GM19351 (cell line): ENCODE measurements at regions not wholly inside any gene's neighbourhood (a gene's known extent, or its start where the extent isn't known, plus 50 kb on each side); places are given as distances from the start of the nearest gene placed in this dataset.

Experiments used
- ATAC-seq: cut with Tn5 transposase; IDR thresholded peaks from one replicate; pipeline ENCODE4 v1.9.1; 2021; ENCODE audit warnings: mild to moderate bottlenecking, moderate library complexity; ENCODE audit not compliant: unreplicated experiment

- no peak for ATAC-seq
Measured at GRCh38 chr1:163794551-163794950, 472.8 kb downstream of the NUF2 start.

DNA sequence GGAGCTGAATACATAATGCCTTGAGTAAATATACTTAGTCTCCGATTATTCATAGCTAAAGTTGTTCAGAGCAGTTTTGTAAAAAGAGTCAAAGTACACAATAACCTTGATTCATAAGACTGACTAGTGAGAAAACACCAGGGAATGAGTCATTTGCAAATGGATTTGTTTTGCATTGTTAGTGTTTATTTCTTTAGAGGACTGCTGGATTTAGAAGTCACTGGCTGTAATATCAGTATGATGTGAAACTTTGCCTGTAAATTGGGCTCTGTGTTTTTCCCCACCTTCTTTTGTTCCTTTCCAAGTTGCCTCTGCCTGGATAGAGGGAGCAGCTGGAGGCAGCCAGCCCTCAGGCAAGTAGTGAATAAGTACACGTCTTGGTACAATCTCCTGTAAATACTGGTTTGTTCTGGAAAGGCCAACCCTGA is 474.7 kb downstream of the NUF2 start:
- ATAC-seq, result no peak

- ATAC-seq, result no peak
Measured at GRCh38 chr1:163797816-163798215, 476.1 kb downstream of the NUF2 start.

- ATAC-seq, result no peak
Measured at GRCh38 chr1:163799190-163799805, 477.5 kb downstream of the NUF2 start.

DNA sequence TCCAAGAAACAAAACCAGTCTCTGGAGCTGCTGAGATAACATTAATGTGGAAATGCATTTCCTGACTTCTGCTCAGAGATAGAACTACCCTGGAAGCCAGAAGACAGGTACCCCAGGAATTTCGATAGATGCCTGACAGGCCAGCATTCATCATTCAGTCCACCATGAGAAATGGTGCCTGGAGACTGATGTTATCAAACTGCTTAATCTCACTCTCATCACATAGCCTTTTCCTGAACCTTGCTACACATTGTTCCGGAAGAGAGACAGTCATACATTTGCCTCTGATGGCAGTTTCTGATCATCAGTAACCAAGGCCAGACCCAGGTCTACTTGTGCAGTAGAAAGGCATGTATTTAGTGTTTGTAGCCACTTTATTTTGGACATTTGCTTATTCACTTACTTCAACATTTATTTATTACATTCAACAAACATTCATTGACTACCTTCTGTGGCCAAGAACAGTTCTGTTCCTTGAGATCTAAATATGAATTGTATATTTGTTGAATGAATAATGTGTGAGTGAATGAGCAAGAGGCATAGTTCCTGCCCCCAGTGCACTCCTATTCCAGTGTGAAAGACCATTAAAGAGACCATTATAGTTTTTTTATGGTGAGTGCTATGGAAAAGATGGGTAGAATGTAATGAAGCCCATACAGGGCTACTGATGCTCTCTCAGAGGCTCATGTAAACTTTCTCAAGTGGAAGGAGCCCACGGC is 485.7 kb downstream of the NUF2 start:
- no peak for ATAC-seq

DNA sequence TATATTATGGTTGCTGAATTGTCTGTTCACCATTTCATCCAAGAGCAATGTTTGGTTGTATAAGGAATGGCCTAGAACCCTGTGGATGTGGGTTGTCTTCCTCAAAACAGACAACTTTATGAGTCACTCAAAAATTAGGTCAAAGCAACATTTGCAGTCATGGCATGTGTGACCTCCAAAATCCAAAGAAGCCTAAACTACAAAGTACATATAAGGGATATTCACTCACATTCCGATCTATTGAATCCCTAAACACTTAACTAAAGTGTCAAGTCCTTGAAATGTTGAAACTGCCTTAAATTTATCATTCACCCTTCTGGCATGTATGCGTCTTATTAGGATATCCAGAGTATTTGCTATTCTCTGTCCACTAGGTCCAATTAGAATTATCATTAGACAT is 491.5 kb downstream of the NUF2 start:
- no peak for ATAC-seq

- no peak for ATAC-seq
Measured at GRCh38 chr1:163820226-163820625, 498.5 kb downstream of the NUF2 start.

GRCh38 chr1:163820766-163821165 is 499.0 kb downstream of the NUF2 start:
- ATAC-seq, result no peak

DNA sequence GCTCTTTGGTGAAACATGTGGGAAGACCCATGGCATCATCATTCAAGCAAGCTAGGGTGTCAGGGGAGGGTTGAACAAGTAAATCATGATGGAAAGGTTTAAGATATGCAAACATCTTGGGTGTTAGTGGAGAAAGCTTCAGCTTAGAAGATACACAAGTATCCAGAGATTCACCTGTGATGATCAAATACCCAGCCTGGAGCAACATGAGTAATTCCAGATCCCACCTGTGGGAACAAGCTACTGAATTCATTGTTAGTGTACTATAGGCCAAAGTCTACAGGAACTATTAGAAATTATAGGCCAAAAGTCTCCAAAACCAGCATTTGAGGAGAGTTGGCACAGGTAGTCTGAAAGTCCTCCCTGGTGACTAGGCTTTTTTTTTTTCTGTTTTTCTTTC is 499.9 kb downstream of the NUF2 start:
- ATAC-seq, result no peak

GRCh38 chr1:163823017-163823416 is 501.3 kb downstream of the NUF2 start:
- ATAC-seq, result no peak

DNA sequence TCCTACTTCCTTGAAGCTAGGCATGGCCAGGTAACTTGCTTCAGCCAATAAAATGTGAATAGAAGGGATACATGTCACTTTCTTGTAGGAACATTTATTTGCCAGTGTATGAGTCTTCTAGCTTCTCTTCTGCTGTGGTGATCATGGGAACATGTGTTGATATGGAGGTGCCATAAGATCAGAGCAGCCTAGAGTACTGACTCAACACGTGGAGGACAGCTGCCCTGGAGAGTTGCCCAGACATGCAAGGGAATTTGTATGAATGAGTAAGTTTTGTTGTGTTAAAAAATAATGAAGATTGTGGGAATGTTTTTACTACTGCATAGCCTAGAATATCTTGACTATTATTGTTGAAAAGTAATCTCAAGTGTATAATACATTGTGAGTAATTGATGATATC is 502.3 kb downstream of the NUF2 start:
- no peak for ATAC-seq

DNA sequence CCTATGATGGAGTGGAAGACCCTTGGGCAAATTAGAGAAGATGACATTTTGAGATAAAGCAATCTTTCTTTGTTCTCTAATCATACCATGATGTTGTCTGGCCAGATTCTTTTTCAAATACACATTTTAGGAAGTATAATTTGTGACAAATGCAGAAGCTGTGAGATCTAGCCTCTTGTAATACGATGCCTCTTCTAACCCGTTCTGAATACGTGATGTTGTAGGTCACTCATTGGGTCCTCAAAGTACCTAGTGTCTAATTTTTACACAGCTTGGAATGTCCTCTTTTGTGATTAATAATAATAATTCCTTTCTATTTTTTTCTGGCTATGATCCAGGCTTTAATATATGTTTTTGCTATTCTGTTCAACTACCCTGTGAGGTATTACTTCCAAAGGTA is 502.7 kb downstream of the NUF2 start:
- no peak for ATAC-seq

- no peak for ATAC-seq
Measured at GRCh38 chr1:163826500-163826899, 504.7 kb downstream of the NUF2 start.

- no peak for ATAC-seq
Measured at GRCh38 chr1:163834778-163835177, 513.0 kb downstream of the NUF2 start.

GRCh38 chr1:163836481-163836880 is 514.7 kb downstream of the NUF2 start:
- ATAC-seq, result no peak

GRCh38 chr1:163837206-163837605 is 515.5 kb downstream of the NUF2 start:
- no peak for ATAC-seq

DNA sequence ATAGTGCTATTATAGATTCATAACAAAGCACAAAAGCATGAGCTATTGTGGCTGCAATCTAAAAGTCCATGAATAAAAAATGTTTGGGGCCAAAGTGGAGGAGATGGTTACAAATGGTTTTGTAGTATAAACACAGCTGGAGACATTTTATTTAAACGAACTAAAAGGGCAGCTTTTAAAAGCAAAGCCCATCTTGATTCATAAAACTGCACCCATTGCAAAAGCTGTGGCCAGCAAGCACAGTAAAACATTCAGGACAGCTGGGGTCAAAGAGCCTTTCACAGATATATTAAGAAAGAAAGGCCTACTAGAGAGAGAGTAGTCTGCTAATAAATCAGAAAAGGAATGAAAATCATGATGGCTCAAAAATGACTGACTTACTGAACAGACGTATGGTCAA is 520.8 kb downstream of the NUF2 start:
- no peak for ATAC-seq

GRCh38 chr1:163844459-163844858 is 522.7 kb downstream of the NUF2 start:
- no peak for ATAC-seq

DNA sequence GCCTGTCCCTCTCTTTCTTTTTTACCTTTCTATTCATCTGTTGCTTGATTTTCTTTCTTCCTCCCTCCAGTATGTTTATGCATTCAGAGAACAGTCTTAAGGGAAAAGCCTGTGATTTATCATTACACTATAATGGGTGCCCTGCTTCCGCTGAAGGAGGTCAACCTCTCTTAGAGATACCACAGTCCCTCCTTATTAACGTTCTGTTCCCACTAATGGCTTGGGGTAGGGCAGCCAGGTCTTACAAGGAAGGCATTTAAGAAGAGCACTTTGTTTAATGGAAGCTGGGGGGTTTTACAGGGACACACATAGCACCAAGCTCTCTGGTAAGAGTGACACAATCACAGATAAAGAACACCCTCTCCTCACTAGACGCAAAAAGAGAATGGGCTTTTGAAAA is 523.5 kb downstream of the NUF2 start:
- ATAC-seq, result no peak

DNA sequence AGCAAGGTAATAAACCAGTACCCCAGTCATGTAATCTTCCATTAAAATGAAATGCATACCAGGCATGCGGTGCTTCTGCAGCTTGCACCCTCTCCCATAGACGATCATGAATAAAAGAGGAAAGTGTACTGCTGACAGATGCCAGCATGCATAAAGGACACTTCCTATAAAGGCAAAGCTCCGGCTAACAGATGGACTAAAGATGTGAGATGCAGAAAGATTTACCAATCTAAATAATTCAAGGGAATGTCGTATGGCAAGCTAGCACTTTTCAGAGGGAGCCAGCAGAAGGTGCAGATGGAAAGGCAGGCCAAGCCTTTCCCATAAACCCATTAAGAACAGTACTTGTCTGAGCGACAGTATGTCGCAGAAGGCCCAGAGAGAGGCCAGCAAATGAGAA is 542.0 kb downstream of the NUF2 start:
- no peak for ATAC-seq

- no peak for ATAC-seq
Measured at GRCh38 chr1:163864207-163864606, 542.5 kb downstream of the NUF2 start.

- ATAC-seq, result no peak
Measured at GRCh38 chr1:163866564-163866963, 544.8 kb downstream of the NUF2 start.

DNA sequence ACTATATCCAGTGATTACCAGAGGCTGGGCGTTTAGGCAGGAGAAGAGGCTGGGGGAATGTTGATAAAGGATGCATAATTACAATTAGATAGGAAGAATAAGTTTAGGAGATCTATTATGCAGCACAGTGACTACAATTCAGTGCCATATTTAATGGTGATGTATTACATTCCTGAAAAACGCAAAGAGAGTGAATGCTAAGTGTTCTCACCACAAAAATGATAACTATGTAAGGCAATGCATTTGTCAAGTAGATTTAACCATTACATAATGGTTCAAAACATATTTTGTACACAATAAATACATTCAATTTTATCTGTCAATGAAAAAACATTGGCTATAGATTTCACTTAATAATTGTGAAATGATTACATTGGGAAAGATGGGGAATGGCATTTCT is 548.9 kb downstream of the NUF2 start:
- no peak for ATAC-seq
